Endothelial cell of umbilical vein (primary cell): ENCODE measurements at regions not wholly inside any gene's neighbourhood (a gene's known extent, or its start where the extent isn't known, plus 50 kb on each side); places are given as distances from the start of the nearest gene placed in this dataset.

ENCODE experiments used
- BruUV-seq: library from RNA; stranded (reverse); fragments of 400-500 nt; replicated peaks from 2 replicates; lab custom pipeline; 2021; lab: Mats Ljungman, UMichigan
- CTCF ChIA-PET: fragments of 300-600, 350-600 bp; sonication (Branson Sonifier 250); formaldehyde crosslinking; loops from one replicate; lab custom pipeline; 2021; ENCODE audit warnings: antibody characterized with exemption, inconsistent platforms; lab: Charles Lee
- POLR2A ChIA-PET: fragments of 300-600, 350-600 bp; sonication (Branson Sonifier 250); formaldehyde crosslinking; loops from one replicate; lab custom pipeline; 2021; ENCODE audit warnings: antibody characterized with exemption, inconsistent platforms; lab: Charles Lee
- DNase-seq: peaks from one replicate; pipeline ENCODE4 v3.0.0-alpha.2; 2011; ENCODE audit warnings: low read depth, low spot score
- FAIRE-seq: peaks from 2 replicates; lab custom pipeline; 2011; peaks lifted over from hg19 to GRCh38; lab: Jason Lieb, UNC
- H2AFZ ChIP-seq: 2 replicates; pipeline ENCODE4 v1.6.0; 2012; ENCODE audit warnings: low read depth, low read length, control low read depth, inconsistent platforms
- H3K27ac ChIP-seq: 2 replicates; pipeline ENCODE4 v1.5.1; 2011; ENCODE audit warnings: low read depth, mild to moderate bottlenecking, control low read depth, low read length, moderate library complexity; ENCODE audit not compliant: insufficient read depth
- H3K27me3 ChIP-seq, 2 experiments: 2 replicates each; pipeline versions ENCODE4 v1.6.0 to v1.6.1; 2011; ENCODE audit warnings: low read length in 2 of 2, mixed read lengths in 1 of 2; ENCODE audit not compliant: control insufficient read depth in 2 of 2, insufficient read depth in 2 of 2
- H3K36me3 ChIP-seq, 2 experiments: 2 replicates in 1 of 2; 3 replicates in 1 of 2; pipeline ENCODE4 v1.5.1; 2011; ENCODE audit warnings: low read length in 2 of 2, mild to moderate bottlenecking in 1 of 2, moderate library complexity in 1 of 2; ENCODE audit not compliant: control insufficient read depth in 2 of 2, insufficient read depth in 2 of 2; ENCODE audit errors: extremely low read depth in 1 of 2
- H3K4me1 ChIP-seq: 3 replicates; pipeline ENCODE4 v1.5.1; 2011; ENCODE audit warnings: mild to moderate bottlenecking, low read length; ENCODE audit not compliant: control insufficient read depth, insufficient read depth; ENCODE audit errors: extremely low read depth
- H3K4me2 ChIP-seq: 2 replicates; pipeline ENCODE4 v1.6.1; 2011; ENCODE audit warnings: low read length, control low read depth, mixed read lengths; ENCODE audit not compliant: insufficient read depth
- H3K4me3 ChIP-seq, 3 experiments: fragments of 200-600 bp in 1 of 3; sonication (generic), shearing (Covaris generic) in 1 of 3; replicated peaks in 1 of 3; 2 replicates each; pipeline ENCODE4 v1.5.1; 2011 to 2016; ENCODE audit warnings: control low read depth in 3 of 3, low read length in 3 of 3, mild to moderate bottlenecking in 2 of 3, inconsistent platforms in 1 of 3, low read depth in 1 of 3, moderate library complexity in 1 of 3; ENCODE audit not compliant: insufficient read depth in 1 of 3
- H3K79me2 ChIP-seq: 2 replicates; pipeline ENCODE4 v1.6.0; 2012; ENCODE audit warnings: low read length, inconsistent platforms; ENCODE audit not compliant: control insufficient read depth, insufficient read depth
- H3K9ac ChIP-seq: replicated peaks from 2 replicates; pipeline ENCODE3; 2011; ENCODE audit warnings: low read length, control low read depth; ENCODE audit not compliant: insufficient read depth; ENCODE audit errors: extremely low read depth
- H3K9me1 ChIP-seq: replicated peaks from 3 replicates; pipeline ENCODE4 v1.6.0; 2011; ENCODE audit warnings: mild to moderate bottlenecking, low read length; ENCODE audit not compliant: control insufficient read depth, insufficient read depth; ENCODE audit errors: extremely low read depth
- H3K9me3 ChIP-seq: replicated peaks from 2 replicates; pipeline ENCODE4 v1.5.1; 2012; ENCODE audit warnings: low read length, inconsistent platforms; ENCODE audit not compliant: control insufficient read depth, insufficient read depth
- H4K20me1 ChIP-seq: replicated peaks from 2 replicates; pipeline ENCODE3; 2011; ENCODE audit warnings: mild to moderate bottlenecking, low read length; ENCODE audit not compliant: control insufficient read depth, insufficient read depth; ENCODE audit errors: extremely low read depth
- EZH2 ChIP-seq: IDR thresholded peaks from 2 replicates; pipeline ENCODE4 v1.6.1; 2012; ENCODE audit warnings: borderline replicate concordance, low read depth, mild to moderate bottlenecking, moderate library complexity, low read length, inconsistent platforms; ENCODE audit not compliant: severe bottlenecking
- FOS ChIP-seq: IDR thresholded peaks from 2 replicates; pipeline ENCODE4 v1.6.1; 2011; ENCODE audit warnings: mild to moderate bottlenecking, low read length, moderate library complexity, borderline replicate concordance; ENCODE audit not compliant: insufficient read depth
- GATA2 ChIP-seq: IDR thresholded peaks from 2 replicates; pipeline ENCODE4 v1.7.0; 2011; ENCODE audit warnings: low read depth, mild to moderate bottlenecking, moderate library complexity, mixed read lengths, low read length; ENCODE audit not compliant: insufficient read length, insufficient read depth
- JUN ChIP-seq: IDR thresholded peaks from 2 replicates; pipeline ENCODE4 v1.6.1; 2011; ENCODE audit warnings: borderline replicate concordance, low read depth; ENCODE audit not compliant: insufficient read length, insufficient read depth
- MAX ChIP-seq: IDR thresholded peaks from 2 replicates; pipeline ENCODE4 v1.6.1; 2011; ENCODE audit not compliant: insufficient read depth, insufficient read length
- MYC ChIP-seq: IDR thresholded peaks from one replicate; pipeline ENCODE4 v1.6.1; 2011; ENCODE audit warnings: mild to moderate bottlenecking, low read depth, low read length
- POLR2A ChIP-seq: IDR thresholded peaks from 2 replicates; pipeline ENCODE4 v1.6.1; 2012; ENCODE audit warnings: low read depth, mild to moderate bottlenecking, control low read depth, low read length
- POLR2AphosphoS5 ChIP-seq: IDR thresholded peaks from 2 replicates; pipeline ENCODE4 v1.6.1; 2012; ENCODE audit warnings: low read depth, mild to moderate bottlenecking, control low read depth, low read length, moderate library complexity; ENCODE audit not compliant: insufficient read depth
- dilution Hi-C: fragments of 300-500 bp; cut with MboI; formaldehyde crosslinking; loops from one replicate; pipeline ENCODE4 v1.15.0; 2019; ENCODE audit warnings: low sequenced_read_pairs; ENCODE audit not compliant: extremely low pct_ligation_motif_present
- intact Hi-C: fragments of 100-400 bp; cut with micrococcal nuclease; formaldehyde crosslinking; loops from one replicate; pipeline ENCODE4 v1.10.0; 2022
- TF ChIP-seq, protein P1 (sequence below), 2 donors: IDR thresholded peaks; 1 replicate in 1 of 2; 2 replicates in 1 of 2; pipeline ENCODE4 v1.5.1; 2011; ENCODE audit warnings: low read length in 2 of 2, mild to moderate bottlenecking in 2 of 2, moderate library complexity in 2 of 2, control low read depth in 1 of 2, inconsistent platforms in 1 of 2, low read depth in 1 of 2; ENCODE audit not compliant: insufficient read depth in 1 of 2; ENCODE audit errors: extremely low read depth in 1 of 2

DNA sequence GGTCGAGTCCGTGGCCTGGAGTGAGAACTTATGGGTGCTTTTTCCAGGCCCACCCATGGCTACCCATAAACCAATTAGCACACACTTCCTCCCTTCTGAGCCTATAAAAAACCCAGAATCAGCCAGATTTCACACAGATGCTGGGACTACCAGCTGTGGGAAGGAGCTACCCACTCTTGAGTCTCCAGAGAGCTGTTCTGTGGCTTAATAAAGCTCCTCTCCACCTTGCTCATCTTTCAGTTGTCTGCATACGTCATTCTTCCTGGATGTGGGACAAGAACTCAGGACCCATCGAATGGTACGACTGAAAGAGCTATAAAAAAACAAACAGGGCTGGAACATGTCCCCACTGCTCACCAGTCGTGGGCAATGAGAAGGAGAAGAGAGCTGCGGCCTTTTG, 555.4 kb upstream of the CCDC54 start:
- BruUV-seq = no TSS peak
- Histone ChIP-seq H3K79me2 (no peaks in the 10 kb centered on the region), H4K20me1 (no peaks in the 10 kb centered on the region), H3K36me3 (no peaks in the 10 kb centered on the region), H3K9me1 (no peaks in the 10 kb centered on the region), H3K9ac (no peak overlapping the region), H3K4me2 (no peak overlapping the region), H3K9me3 (no peaks in the 10 kb centered on the region), H3K27ac (no peak overlapping the region), H2AFZ (no peak overlapping the region), H3K4me1 (no peaks in the 10 kb centered on the region), H3K27me3 (no peaks in the 10 kb centered on the region), H3K4me3 (no peak overlapping the region)
- CTCF ChIA-PET = interaction anchor here (1.0 kb wide), 1 partner anchor 40 kb away, joined by 3 read pairs; no protein-coding TSS in a partner anchor
- intact Hi-C loops (loop anchor here (10.0 kb wide), 1 partner anchor 243 kb away; no protein-coding TSS in a partner anchor), dilution Hi-C loops (no loop called here)
- DNase-seq = no peak
- FAIRE-seq = no peak
- POLR2A ChIA-PET = no interaction called here
- TF ChIP-seq POLR2A = no peak
- TF ChIP-seq MAX = no peak
- no peak for TF ChIP-seq EZH2
- TF ChIP-seq POLR2AphosphoS5 = no peak
- no peak for TF ChIP-seq JUN
- no peak for TF ChIP-seq MYC
- TF ChIP-seq GATA2 = no peak
- TF ChIP-seq FOS = no peak
- TF ChIP-seq, protein P1, sequence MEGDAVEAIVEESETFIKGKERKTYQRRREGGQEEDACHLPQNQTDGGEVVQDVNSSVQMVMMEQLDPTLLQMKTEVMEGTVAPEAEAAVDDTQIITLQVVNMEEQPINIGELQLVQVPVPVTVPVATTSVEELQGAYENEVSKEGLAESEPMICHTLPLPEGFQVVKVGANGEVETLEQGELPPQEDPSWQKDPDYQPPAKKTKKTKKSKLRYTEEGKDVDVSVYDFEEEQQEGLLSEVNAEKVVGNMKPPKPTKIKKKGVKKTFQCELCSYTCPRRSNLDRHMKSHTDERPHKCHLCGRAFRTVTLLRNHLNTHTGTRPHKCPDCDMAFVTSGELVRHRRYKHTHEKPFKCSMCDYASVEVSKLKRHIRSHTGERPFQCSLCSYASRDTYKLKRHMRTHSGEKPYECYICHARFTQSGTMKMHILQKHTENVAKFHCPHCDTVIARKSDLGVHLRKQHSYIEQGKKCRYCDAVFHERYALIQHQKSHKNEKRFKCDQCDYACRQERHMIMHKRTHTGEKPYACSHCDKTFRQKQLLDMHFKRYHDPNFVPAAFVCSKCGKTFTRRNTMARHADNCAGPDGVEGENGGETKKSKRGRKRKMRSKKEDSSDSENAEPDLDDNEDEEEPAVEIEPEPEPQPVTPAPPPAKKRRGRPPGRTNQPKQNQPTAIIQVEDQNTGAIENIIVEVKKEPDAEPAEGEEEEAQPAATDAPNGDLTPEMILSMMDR (IDR thresholded peaks at IDR 0.05; ENCODE audit: extremely low read depth in 1 of 2, insufficient read depth in 1 of 2, low read depth in 1 of 2, low read length in 2 of 2) = no peak
